Adrenal gland (tissue), 9 donors: ENCODE measurements at regions not wholly inside any gene's neighbourhood (a gene's known extent, or its start where the extent isn't known, plus 50 kb on each side); places are given as distances from the start of the nearest gene placed in this dataset.

Experiments
- DNase-seq, 7 donors: peaks; one replicate each; pipeline ENCODE4 v3.0.0-alpha.2; 2019 to 2020
- H3K27ac ChIP-seq, 5 donors: fragments of 200-600 bp; sonication (generic) in 4 of 5; 1 replicate in 3 of 5; 2 replicates in 2 of 5; pipeline versions ENCODE4 v1.5.1 to v1.8.0; 2016 to 2020; ENCODE audit warnings: mild to moderate bottlenecking in 1 of 5
- H3K27me3 ChIP-seq: fragments of 200-600 bp; 2 replicates; pipeline ENCODE4 v1.8.0; 2021
- H3K36me3 ChIP-seq, 2 donors: fragments of 200-600 bp; replicated peaks in 1 of 2; 1 replicate in 1 of 2; 2 replicates in 1 of 2; pipeline versions ENCODE4 v1.5.1 to v1.8.0; 2018 to 2022
- H3K4me1 ChIP-seq, 2 donors: fragments of 200-600 bp; replicated peaks in 1 of 2; 1 replicate in 1 of 2; 2 replicates in 1 of 2; pipeline versions ENCODE4 v1.5.1 to v1.8.0; 2018 to 2021
- H3K4me3 ChIP-seq, 4 donors: fragments of 200-600 bp; sonication (generic) in 3 of 4; one replicate each; pipeline ENCODE4 v1.5.1; 2016 to 2018
- H3K9me3 ChIP-seq, 3 donors: fragments of 200-600 bp; sonication (generic) in 1 of 3; replicated peaks in 1 of 3; 1 replicate in 2 of 3; 2 replicates in 1 of 3; pipeline versions ENCODE4 v1.5.1 to v1.8.0; 2016 to 2021
- CTCF ChIP-seq, 6 experiments: fragments of 450-650 bp in 4 of 6; fragments of 200-600 bp in 2 of 6; sonication (generic) in 1 of 6; IDR thresholded peaks; 1 replicate in 5 of 6; 2 replicates in 1 of 6; pipeline versions ENCODE4 v1.5.1 to v1.8.0; 2016 to 2021; ENCODE audit warnings: antibody characterized with exemption in 6 of 6, mild to moderate bottlenecking in 2 of 6, moderate library complexity in 1 of 6
- POLR2A ChIP-seq, 2 donors: fragments of 450-650 bp; IDR thresholded peaks; one replicate each; pipeline ENCODE4 v1.6.1; 2017; ENCODE audit warnings: antibody characterized with exemption in 2 of 2, mild to moderate bottlenecking in 2 of 2, moderate library complexity in 1 of 2
- WGBS, 4 donors: extraction: QIAGEN DNeasy Blood & Tissue Kit in 2 of 4; methylation state at CpG; one replicate each; pipeline versions ENCODE4 v1.1.5 to v1.1.7; 2013 to 2017; 5-methylcytosine and 5-hydroxymethylcytosine counted together
- intact Hi-C, 2 donors: fragments of 100-400 bp; cut with DNase I; formaldehyde crosslinking; loops; one replicate each; pipeline versions ENCODE4 v1.14.1 to v1.15.0; 2022 to 2023
- donor health status: healthy with polysubstance abuse.
- donor health status: Bipolar disorder and iron deficiency.
- donor health status: DM: yes; HTN: yes; CAD: no.
- donor health status: DM: no; HTN: no; CAD: no.
- donor health status: DM: no; HTN: no; CAD: no.

- no peak for DNase-seq
- H3K9me3 ChIP-seq: no peaks in the 10 kb centered on the region
- H3K4me1 ChIP-seq: no peaks in the 10 kb centered on the region
- WGBS, 4 donors: 63 to 82% (median 70%) methylated on average over 3 of the region's 3 CpGs
- no peak overlapping the region for H3K27ac ChIP-seq
- TF ChIP-seq POLR2A (IDR thresholded peaks at IDR 0.05) (no peak), CTCF (IDR thresholded peaks at IDR 0.05) (no peak)
- no peak overlapping the region for H3K4me3 ChIP-seq
- intact Hi-C loops: no loop called here
- no peaks in the 10 kb centered on the region for H3K36me3 ChIP-seq
- H3K27me3 ChIP-seq: no peaks in the 10 kb centered on the region
These were observed 183.8 kb upstream of the HMGA2 start for GRCh38 chr12:65640489-65640901.

- Histone ChIP-seq H3K27me3 (no peaks in the 10 kb centered on the region), H3K4me3 (no peak overlapping the region), H3K27ac (no peak overlapping the region), H3K9me3 (no peaks in the 10 kb centered on the region), H3K36me3 (no peaks in the 10 kb centered on the region), H3K4me1 (no peaks in the 10 kb centered on the region)
- TF ChIP-seq POLR2A (IDR thresholded peaks at IDR 0.05) (no peak), CTCF (IDR thresholded peaks at IDR 0.05) (no peak)
- no peak for DNase-seq
- intact Hi-C loops: no loop called here
- 87 to 93% (median 89%) methylated on average over 5 of the region's 5 CpGs for WGBS, 4 donors
These were observed 182.1 kb upstream of the HMGA2 start for GRCh38 chr12:65642061-65642661.

GRCh38 chr12:65643171-65643570 lies 181.1 kb upstream of the HMGA2 start:
- Histone ChIP-seq H3K9me3 (no peaks in the 10 kb centered on the region), H3K36me3 (no peaks in the 10 kb centered on the region), H3K4me1 (no peaks in the 10 kb centered on the region), H3K27me3 (no peaks in the 10 kb centered on the region), H3K27ac (no peak overlapping the region), H3K4me3 (no peak overlapping the region)
- intact Hi-C loops: no loop called here
- TF ChIP-seq CTCF (IDR thresholded peaks at IDR 0.05) (no peak), POLR2A (IDR thresholded peaks at IDR 0.05) (no peak)
- no peak for DNase-seq

- Histone ChIP-seq H3K27ac (no peak overlapping the region), H3K27me3 (no peaks in the 10 kb centered on the region), H3K36me3 (no peaks in the 10 kb centered on the region), H3K9me3 (no peaks in the 10 kb centered on the region), H3K4me3 (no peak overlapping the region), H3K4me1 (no peaks in the 10 kb centered on the region)
- WGBS, 4 donors: 66 to 71% (median 68%) methylated on average over 3 of the region's 3 CpGs
- no peak for DNase-seq
- intact Hi-C loops: no loop called here
- TF ChIP-seq POLR2A (IDR thresholded peaks at IDR 0.05) (no peak), CTCF (IDR thresholded peaks at IDR 0.05) (no peak)
These were observed 180.5 kb upstream of the HMGA2 start for GRCh38 chr12:65643595-65644386.
